ENCODE measurements at regions not wholly inside any gene's neighbourhood (a gene's known extent, or its start where the extent isn't known, plus 50 kb on each side); places are given as distances from the start of the nearest gene placed in this dataset.

DNA sequence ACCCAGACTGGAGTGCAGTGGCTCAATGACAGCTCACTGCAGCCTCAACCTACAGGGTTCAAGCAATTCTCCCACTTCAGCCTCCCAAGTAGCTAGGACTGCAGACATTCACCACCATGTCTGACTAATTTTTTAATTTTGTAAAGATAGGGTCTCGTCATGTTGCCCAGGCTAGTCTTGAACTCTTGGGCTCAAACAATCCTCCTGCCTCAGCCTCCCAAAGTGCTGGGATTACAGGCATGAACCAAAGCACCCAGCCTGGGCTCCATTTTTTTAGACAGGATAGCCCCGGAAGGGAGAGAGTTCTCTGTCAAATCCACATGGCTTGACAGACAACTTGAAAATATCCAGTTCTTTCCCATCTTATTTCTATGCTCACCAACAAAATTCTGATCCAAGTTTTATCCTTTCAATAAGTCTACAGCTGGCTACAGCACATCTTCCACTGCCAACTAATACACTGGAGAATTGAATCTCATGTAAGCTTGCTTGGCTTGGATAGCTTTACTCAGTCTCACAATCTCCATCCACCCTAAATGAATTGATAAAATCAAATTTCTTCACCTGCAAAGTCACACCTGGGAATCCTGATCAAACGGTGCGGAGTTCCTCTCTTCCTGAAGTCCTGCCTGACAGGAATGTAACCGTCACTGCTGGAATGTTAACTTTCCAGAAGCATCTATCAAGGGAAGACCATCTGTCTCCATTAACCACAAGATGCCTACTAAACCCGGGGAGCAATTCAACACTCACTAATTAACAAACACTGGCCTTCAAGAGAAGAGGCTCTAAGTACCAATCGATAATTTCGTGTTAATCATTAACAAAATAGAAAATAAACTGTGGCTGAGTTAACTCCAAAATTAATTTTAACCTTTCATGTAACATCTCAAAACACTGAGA lies 239.7 kb upstream of the MKLN1 start:
- TF ChIP-seq, protein P1, sequence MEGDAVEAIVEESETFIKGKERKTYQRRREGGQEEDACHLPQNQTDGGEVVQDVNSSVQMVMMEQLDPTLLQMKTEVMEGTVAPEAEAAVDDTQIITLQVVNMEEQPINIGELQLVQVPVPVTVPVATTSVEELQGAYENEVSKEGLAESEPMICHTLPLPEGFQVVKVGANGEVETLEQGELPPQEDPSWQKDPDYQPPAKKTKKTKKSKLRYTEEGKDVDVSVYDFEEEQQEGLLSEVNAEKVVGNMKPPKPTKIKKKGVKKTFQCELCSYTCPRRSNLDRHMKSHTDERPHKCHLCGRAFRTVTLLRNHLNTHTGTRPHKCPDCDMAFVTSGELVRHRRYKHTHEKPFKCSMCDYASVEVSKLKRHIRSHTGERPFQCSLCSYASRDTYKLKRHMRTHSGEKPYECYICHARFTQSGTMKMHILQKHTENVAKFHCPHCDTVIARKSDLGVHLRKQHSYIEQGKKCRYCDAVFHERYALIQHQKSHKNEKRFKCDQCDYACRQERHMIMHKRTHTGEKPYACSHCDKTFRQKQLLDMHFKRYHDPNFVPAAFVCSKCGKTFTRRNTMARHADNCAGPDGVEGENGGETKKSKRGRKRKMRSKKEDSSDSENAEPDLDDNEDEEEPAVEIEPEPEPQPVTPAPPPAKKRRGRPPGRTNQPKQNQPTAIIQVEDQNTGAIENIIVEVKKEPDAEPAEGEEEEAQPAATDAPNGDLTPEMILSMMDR (conservative IDR thresholded peaks at IDR 0.05; ENCODE audit: low read depth, low read length): no peak
- H3K4me3 ChIP-seq (ENCODE audit: low read depth, low read length): no peak overlapping the region
- no peak for DNase-seq (ENCODE audit: low read depth)

DNA sequence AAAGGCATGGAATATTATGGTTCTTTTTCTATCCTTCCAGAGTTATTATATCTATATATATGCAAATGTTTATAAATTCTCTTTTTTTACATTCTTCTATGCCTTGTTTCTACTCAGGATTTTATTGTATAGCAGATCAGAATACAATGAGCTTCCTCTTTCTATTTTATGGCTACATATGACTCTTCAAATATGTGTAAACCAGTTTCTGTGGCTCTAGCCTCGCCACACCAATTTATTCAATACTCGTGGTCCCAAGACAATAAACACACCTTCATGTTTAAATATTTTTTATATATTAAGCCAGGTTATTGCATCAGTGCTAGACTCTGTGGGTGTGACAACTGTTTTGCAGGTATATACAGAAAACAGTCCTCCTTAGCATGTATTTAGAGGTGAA lies 237.5 kb upstream of the MKLN1 start:
- no peak for DNase-seq (ENCODE audit: low read depth)
- TF ChIP-seq, protein P1 (conservative IDR thresholded peaks at IDR 0.05; ENCODE audit: low read depth, low read length): no peak
- H3K4me3 ChIP-seq (ENCODE audit: low read depth, low read length): no peak overlapping the region

DNA sequence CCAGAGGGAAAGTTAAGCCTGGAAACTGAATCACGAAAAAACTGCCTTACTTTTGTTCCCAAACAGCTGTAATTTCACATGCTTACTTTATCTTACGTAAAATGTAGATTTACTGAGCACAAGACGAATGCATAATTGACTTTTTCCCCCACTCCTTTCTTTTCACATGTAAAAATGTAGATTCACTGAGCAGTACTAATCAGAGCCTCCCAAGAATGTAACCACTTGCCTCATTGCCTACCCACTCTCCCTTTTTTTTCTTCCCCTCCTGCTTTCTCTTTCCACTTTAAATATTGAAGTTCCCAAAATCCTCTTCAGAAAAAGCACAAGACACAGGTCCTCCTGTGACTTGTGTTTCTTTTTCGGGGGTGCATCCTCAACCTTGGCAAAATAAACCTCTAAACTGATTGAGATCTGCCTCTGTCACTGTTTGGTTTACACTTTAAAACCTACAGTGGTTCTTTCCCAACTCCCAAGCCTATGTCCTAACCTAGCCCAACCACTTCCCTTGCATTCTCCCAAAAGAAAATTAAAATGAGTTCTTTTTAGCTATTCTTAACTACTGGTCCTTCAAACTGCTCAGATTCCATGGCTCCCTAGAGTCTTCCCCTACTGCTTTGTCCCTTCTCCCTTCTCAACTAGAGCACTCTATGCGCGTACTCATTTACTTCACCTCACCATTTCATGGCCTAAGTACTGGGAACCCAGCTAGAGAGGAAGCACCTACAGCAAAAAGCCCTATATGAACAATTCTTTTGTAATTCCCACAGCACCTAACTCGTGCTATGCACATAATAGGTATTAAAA lies 236.6 kb upstream of the MKLN1 start:
- no peak for DNase-seq (ENCODE audit: low read depth)
- H3K4me3 ChIP-seq (ENCODE audit: low read depth, low read length): no peak overlapping the region
- TF ChIP-seq, protein P1 (conservative IDR thresholded peaks at IDR 0.05; ENCODE audit: low read depth, low read length): no peak

DNA sequence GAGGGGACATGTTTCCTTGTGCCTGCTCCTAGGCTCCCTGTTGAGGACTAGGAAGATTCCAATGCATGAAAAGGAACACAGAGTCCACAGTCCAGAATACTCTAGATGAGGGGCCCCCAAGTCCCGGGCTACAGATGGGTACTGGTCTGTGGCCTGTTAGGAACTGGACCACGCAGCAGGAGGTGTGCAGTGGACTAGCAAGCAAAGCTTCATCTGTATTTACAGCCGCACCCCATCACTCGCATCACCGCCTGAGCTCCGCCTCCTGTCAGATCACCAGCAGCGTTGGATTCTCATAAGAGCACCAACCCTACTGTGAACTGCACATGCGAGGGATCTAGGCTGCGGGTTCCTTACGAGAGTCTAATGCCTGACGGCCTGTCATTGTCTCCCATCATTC lies 233.0 kb upstream of the MKLN1 start:
- TF ChIP-seq, protein P1 (conservative IDR thresholded peaks at IDR 0.05; ENCODE audit: low read depth, low read length): no peak
- DNase-seq (ENCODE audit: low read depth): no peak
- H3K4me3 ChIP-seq (ENCODE audit: low read depth, low read length): no peak overlapping the region

GRCh38 chr7:131095346-131095745 lies 232.3 kb upstream of the MKLN1 start:
- TF ChIP-seq, protein P1 (conservative IDR thresholded peaks at IDR 0.05; ENCODE audit: low read depth, low read length): no peak
- no peak for DNase-seq (ENCODE audit: low read depth)
- H3K4me3 ChIP-seq (ENCODE audit: low read depth, low read length): no peak overlapping the region

DNA sequence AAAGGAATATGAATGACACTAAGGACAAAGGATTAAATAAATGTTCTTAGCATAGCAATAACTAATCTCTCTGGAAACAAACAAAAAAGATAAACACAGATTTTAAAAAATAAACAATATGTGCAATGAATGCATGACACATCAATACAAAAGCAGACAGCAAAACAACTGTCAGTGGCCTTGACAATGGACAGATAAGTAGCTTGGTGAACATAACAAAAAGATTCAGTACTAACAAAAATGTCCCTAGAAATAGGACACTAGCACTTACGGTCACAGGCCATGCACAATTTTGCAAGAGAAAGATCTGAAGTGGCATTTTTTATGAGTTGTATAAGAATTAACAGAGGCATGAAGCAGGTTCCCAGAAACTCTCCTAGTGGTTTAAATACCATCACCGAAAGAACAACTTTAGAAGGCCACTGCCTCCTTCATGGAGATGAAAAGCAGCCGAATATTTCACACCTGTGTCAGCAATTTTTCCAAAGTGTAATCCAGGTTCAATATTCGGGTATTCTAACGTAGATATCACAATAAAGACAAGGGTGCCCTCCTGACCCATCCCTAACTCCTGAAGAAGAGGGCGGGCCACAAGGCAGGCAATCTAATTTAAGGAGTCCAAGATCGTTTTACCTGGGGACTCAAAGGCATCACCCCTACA lies 231.3 kb upstream of the MKLN1 start:
- no peak overlapping the region for H3K4me3 ChIP-seq (ENCODE audit: low read depth, low read length)
- TF ChIP-seq, protein P1 (conservative IDR thresholded peaks at IDR 0.05; ENCODE audit: low read depth, low read length): no peak

More for the DNA sequence above, 231.3 kb upstream of the MKLN1 start:
- no peak for DNase-seq (ENCODE audit: low read depth)
